Suprapubic skin (tissue), 4 donors: ENCODE measurements at regions not wholly inside any gene's neighbourhood (a gene's known extent, or its start where the extent isn't known, plus 50 kb on each side); places are given as distances from the start of the nearest gene placed in this dataset.

Experiments used
- DNase-seq, 2 donors: peaks; one replicate each; pipeline ENCODE4 v3.0.0-alpha.2; 2019; ENCODE audit warnings: low spot score in 2 of 2
- H3K27ac ChIP-seq: fragments of 200-600 bp; sonication (generic); one replicate; pipeline ENCODE4 v1.5.1; 2019
- H3K27me3 ChIP-seq: fragments of 200-600 bp; sonication (generic); one replicate; pipeline ENCODE4 v1.5.1; 2019
- H3K36me3 ChIP-seq: fragments of 200-600 bp; sonication (generic); one replicate; pipeline ENCODE4 v1.5.1; 2019
- H3K4me1 ChIP-seq: fragments of 200-600 bp; sonication (generic); one replicate; pipeline ENCODE4 v1.5.1; 2019
- H3K4me3 ChIP-seq: fragments of 200-600 bp; sonication (generic); one replicate; pipeline ENCODE4 v1.5.1; 2019; ENCODE audit warnings: mild to moderate bottlenecking
- H3K9me3 ChIP-seq: fragments of 200-600 bp; sonication (generic); one replicate; pipeline ENCODE4 v1.5.1; 2019
- EP300 ChIP-seq: sonication (generic); formaldehyde crosslinking; IDR thresholded peaks from one replicate; pipeline ENCODE4 v1.6.1; 2017; ENCODE audit warnings: antibody characterized with exemption
- POLR2A ChIP-seq, 2 donors: fragments of 450-650 bp; IDR thresholded peaks; one replicate each; pipeline ENCODE4 v1.6.1; 2017; ENCODE audit warnings: antibody characterized with exemption in 2 of 2, mild to moderate bottlenecking in 2 of 2, moderate library complexity in 2 of 2
- POLR2AphosphoS5 ChIP-seq, 3 donors: sonication (generic); formaldehyde crosslinking; IDR thresholded peaks; one replicate each; pipeline ENCODE4 v1.6.1; 2017; ENCODE audit warnings: antibody characterized with exemption in 3 of 3
- WGBS: methylation state at CpG from one replicate; pipeline ENCODE4 v1.1.5; 2018; 5-methylcytosine and 5-hydroxymethylcytosine counted together
- TF ChIP-seq, protein P1 (sequence below), 2 donors: fragments of 200-600 bp in 1 of 2; fragments of 450-650 bp in 1 of 2; sonication (generic) in 1 of 2; IDR thresholded peaks; one replicate each; pipeline ENCODE4 v1.5.1; 2016 to 2019; ENCODE audit warnings: antibody characterized with exemption in 2 of 2, mild to moderate bottlenecking in 1 of 2, moderate library complexity in 1 of 2

GRCh38 chr11:28736256-28736655 is 628.1 kb downstream of the METTL15 start:
- no peak overlapping the region for H3K27ac ChIP-seq
- no peak overlapping the region for H3K4me3 ChIP-seq
- no peaks in the 10 kb centered on the region for H3K27me3 ChIP-seq
- TF ChIP-seq EP300 = no peak
- no peaks in the 10 kb centered on the region for H3K4me1 ChIP-seq
- no peak for DNase-seq
- no peaks in the 10 kb centered on the region for H3K36me3 ChIP-seq
- H3K9me3 ChIP-seq = no peaks in the 10 kb centered on the region

- H3K27me3 ChIP-seq = no peaks in the 10 kb centered on the region
- no peaks in the 10 kb centered on the region for H3K36me3 ChIP-seq
- 94% methylated on average over 1 of the region's 1 CpG for WGBS
- H3K4me1 ChIP-seq = no peaks in the 10 kb centered on the region
- H3K27ac ChIP-seq = no peak overlapping the region
- no peak for DNase-seq
- no peak overlapping the region for H3K4me3 ChIP-seq
- TF ChIP-seq EP300 (no peak), POLR2AphosphoS5 (IDR thresholded peaks at IDR 0.05) (no peak), POLR2A (IDR thresholded peaks at IDR 0.05) (no peak)
- TF ChIP-seq, protein P1, sequence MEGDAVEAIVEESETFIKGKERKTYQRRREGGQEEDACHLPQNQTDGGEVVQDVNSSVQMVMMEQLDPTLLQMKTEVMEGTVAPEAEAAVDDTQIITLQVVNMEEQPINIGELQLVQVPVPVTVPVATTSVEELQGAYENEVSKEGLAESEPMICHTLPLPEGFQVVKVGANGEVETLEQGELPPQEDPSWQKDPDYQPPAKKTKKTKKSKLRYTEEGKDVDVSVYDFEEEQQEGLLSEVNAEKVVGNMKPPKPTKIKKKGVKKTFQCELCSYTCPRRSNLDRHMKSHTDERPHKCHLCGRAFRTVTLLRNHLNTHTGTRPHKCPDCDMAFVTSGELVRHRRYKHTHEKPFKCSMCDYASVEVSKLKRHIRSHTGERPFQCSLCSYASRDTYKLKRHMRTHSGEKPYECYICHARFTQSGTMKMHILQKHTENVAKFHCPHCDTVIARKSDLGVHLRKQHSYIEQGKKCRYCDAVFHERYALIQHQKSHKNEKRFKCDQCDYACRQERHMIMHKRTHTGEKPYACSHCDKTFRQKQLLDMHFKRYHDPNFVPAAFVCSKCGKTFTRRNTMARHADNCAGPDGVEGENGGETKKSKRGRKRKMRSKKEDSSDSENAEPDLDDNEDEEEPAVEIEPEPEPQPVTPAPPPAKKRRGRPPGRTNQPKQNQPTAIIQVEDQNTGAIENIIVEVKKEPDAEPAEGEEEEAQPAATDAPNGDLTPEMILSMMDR (IDR thresholded peaks at IDR 0.05) = no peak
- H3K9me3 ChIP-seq = no peaks in the 10 kb centered on the region
Measured at GRCh38 chr11:28735511-28735910, 627.3 kb downstream of the METTL15 start.

- H3K4me3 ChIP-seq = no peak overlapping the region
- H3K4me1 ChIP-seq = no peaks in the 10 kb centered on the region
- DNase-seq = no peak
- TF ChIP-seq POLR2AphosphoS5 (IDR thresholded peaks at IDR 0.05) (no peak), POLR2A (IDR thresholded peaks at IDR 0.05) (no peak), EP300 (no peak)
- TF ChIP-seq, protein P1 (IDR thresholded peaks at IDR 0.05) = no peak
- H3K27ac ChIP-seq = no peak overlapping the region
- no peaks in the 10 kb centered on the region for H3K36me3 ChIP-seq
- WGBS = 76% methylated on average over 2 of the region's 2 CpGs
- H3K27me3 ChIP-seq = no peaks in the 10 kb centered on the region
- H3K9me3 ChIP-seq = no peaks in the 10 kb centered on the region
Measured at GRCh38 chr11:28730889-28731288, 622.7 kb downstream of the METTL15 start.

- Histone ChIP-seq H3K4me3 (no peak overlapping the region), H3K27ac (no peak overlapping the region), H3K36me3 (no peaks in the 10 kb centered on the region), H3K4me1 (no peaks in the 10 kb centered on the region), H3K27me3 (no peaks in the 10 kb centered on the region), H3K9me3 (no peaks in the 10 kb centered on the region)
- TF ChIP-seq POLR2AphosphoS5 (IDR thresholded peaks at IDR 0.05) (no peak), POLR2A (IDR thresholded peaks at IDR 0.05) (no peak), EP300 (no peak)
- WGBS = 37% methylated on average over 3 of the region's 3 CpGs
- no peak for DNase-seq
Measured at GRCh38 chr11:28730336-28730735, 622.1 kb downstream of the METTL15 start.

- Histone ChIP-seq H3K4me3 (no peak overlapping the region), H3K27ac (no peak overlapping the region), H3K4me1 (no peaks in the 10 kb centered on the region), H3K27me3 (no peaks in the 10 kb centered on the region), H3K9me3 (no peaks in the 10 kb centered on the region), H3K36me3 (no peaks in the 10 kb centered on the region)
- 89% methylated on average over 6 of the region's 6 CpGs for WGBS
- TF ChIP-seq, protein P1 (IDR thresholded peaks at IDR 0.05) = no peak
- no peak for TF ChIP-seq POLR2A (IDR thresholded peaks at IDR 0.05)
- no peak for TF ChIP-seq POLR2AphosphoS5 (IDR thresholded peaks at IDR 0.05)
- TF ChIP-seq EP300 = no peak
- no peak for DNase-seq
Measured at GRCh38 chr11:28729339-28729738, 621.2 kb downstream of the METTL15 start.

DNA sequence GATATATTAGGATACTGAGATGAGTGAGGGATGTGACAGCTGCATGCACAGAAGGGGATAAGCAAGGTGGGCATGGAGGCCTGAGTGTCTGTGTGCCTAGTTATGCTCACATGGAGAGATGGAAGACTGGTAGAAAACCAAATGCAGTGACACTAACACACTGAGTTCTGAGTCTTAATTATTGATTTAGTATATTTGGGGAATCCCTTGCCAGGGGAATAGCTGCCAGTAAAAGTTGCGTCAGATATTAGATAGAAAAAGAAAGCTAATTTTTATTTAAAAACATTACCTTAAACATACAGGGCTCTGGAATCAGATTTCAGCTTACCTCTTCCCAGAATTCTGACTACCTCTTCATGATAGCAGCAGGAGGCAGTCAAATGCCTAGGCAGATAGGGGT is 620.5 kb downstream of the METTL15 start:
- WGBS = 61% methylated on average over 1 of the region's 1 CpG
- no peak overlapping the region for H3K27ac ChIP-seq
- no peaks in the 10 kb centered on the region for H3K27me3 ChIP-seq
- H3K36me3 ChIP-seq = no peaks in the 10 kb centered on the region
- no peak overlapping the region for H3K4me3 ChIP-seq
- TF ChIP-seq POLR2A (IDR thresholded peaks at IDR 0.05) (no peak), POLR2AphosphoS5 (IDR thresholded peaks at IDR 0.05) (no peak), EP300 (no peak)
- TF ChIP-seq, protein P1 (IDR thresholded peaks at IDR 0.05) = no peak
- no peaks in the 10 kb centered on the region for H3K4me1 ChIP-seq
- no peaks in the 10 kb centered on the region for H3K9me3 ChIP-seq
- no peak for DNase-seq
